HL-60 (cell line): ENCODE measurements at regions not wholly inside any gene's neighbourhood (a gene's known extent, or its start where the extent isn't known, plus 50 kb on each side); places are given as distances from the start of the nearest gene placed in this dataset.

Source experiments
- DNase-seq, 2 experiments: peaks; one replicate each; pipeline ENCODE4 v3.0.0-alpha.2; 2010 to 2020; ENCODE audit warnings: low read depth in 1 of 2, low spot score in 1 of 2
- H3K27ac ChIP-seq: fragments of 250-450 bp; sonication (Bioruptor Pico); replicated peaks from 2 replicates; pipeline ENCODE4 v1.5.1; 2020; ENCODE audit warnings: mild to moderate bottlenecking, moderate library complexity
- H3K27me3 ChIP-seq: fragments of 250-450 bp; sonication (Bioruptor Pico); 2 replicates; pipeline ENCODE4 v1.5.1; 2021; ENCODE audit warnings: mild to moderate bottlenecking, moderate library complexity; ENCODE audit not compliant: insufficient read depth, poor library complexity, severe bottlenecking
- H3K4me3 ChIP-seq: replicated peaks from 2 replicates; pipeline ENCODE4 v1.5.1; 2011; ENCODE audit warnings: mild to moderate bottlenecking, control low read depth, low read length; ENCODE audit not compliant: insufficient read depth
- CTCF ChIP-seq: IDR thresholded peaks from one replicate; pipeline ENCODE4 v1.5.1; 2011; ENCODE audit warnings: low read length, control low read depth, inconsistent platforms; ENCODE audit not compliant: insufficient read depth
- GABPA ChIP-seq: IDR thresholded peaks from 2 replicates; pipeline ENCODE4 v1.6.1; 2012; ENCODE audit warnings: low read depth
- POLR2AphosphoS5 ChIP-seq: IDR thresholded peaks from 2 replicates; pipeline ENCODE4 v1.6.1; 2012; ENCODE audit warnings: low read depth
- REST ChIP-seq: IDR thresholded peaks from 2 replicates; pipeline ENCODE4 v1.6.1; 2012; ENCODE audit warnings: low read depth; ENCODE audit not compliant: insufficient replicate concordance
- SPI1 ChIP-seq: IDR thresholded peaks from 2 replicates; pipeline ENCODE4 v1.6.1; 2012; ENCODE audit warnings: low read depth, mild to moderate bottlenecking, borderline replicate concordance

GRCh38 chr4:108556166-108556565 is 64.2 kb upstream of the RPL34 start:
- no peak overlapping the region for H3K4me3 ChIP-seq
- no peak for DNase-seq
- no peak overlapping the region for H3K27ac ChIP-seq
- no peaks in the 10 kb centered on the region for H3K27me3 ChIP-seq
- TF ChIP-seq SPI1 (no peak), GABPA (no peak), POLR2AphosphoS5 (no peak), CTCF (no peak)

- no peak overlapping the region for H3K27ac ChIP-seq
- TF ChIP-seq CTCF (no peak), SPI1 (no peak), POLR2AphosphoS5 (no peak), REST (no peak), GABPA (no peak)
- no peak for DNase-seq
- H3K27me3 ChIP-seq: no peaks in the 10 kb centered on the region
- no peak overlapping the region for H3K4me3 ChIP-seq
Measured at GRCh38 chr4:108555701-108556100, 64.7 kb upstream of the RPL34 start.

- no peak for DNase-seq
- Histone ChIP-seq H3K27me3 (no peaks in the 10 kb centered on the region), H3K4me3 (no peak overlapping the region), H3K27ac (no peak overlapping the region)
- TF ChIP-seq REST (no peak), CTCF (no peak), SPI1 (no peak), GABPA (no peak), POLR2AphosphoS5 (no peak)
Measured at GRCh38 chr4:108547682-108548081, 72.7 kb upstream of the RPL34 start.

GRCh38 chr4:108546728-108547127 is 73.6 kb upstream of the RPL34 start:
- DNase-seq: no peak
- no peak overlapping the region for H3K4me3 ChIP-seq
- H3K27ac ChIP-seq: no peak overlapping the region
- H3K27me3 ChIP-seq: no peaks in the 10 kb centered on the region
- TF ChIP-seq CTCF: no peak
